H1 (cell line): ENCODE measurements at regions not wholly inside any gene's neighbourhood (a gene's known extent, or its start where the extent isn't known, plus 50 kb on each side); places are given as distances from the start of the nearest gene placed in this dataset.

Experiments
- ASH2L ChIP-seq: fragments of 200-600, 300-600 bp; sonication (generic); IDR thresholded peaks from one replicate; pipeline ENCODE4 v1.7.1; 2017; ENCODE audit warnings: low read length
- BCL11A ChIP-seq, 2 experiments: IDR thresholded peaks; one replicate each; pipeline ENCODE4 v1.6.1; 2011; ENCODE audit warnings: low read depth in 2 of 2, low read length in 2 of 2, mild to moderate bottlenecking in 2 of 2
- CBX8 ChIP-seq: fragments of 300-800, 300-1000 bp; sonication (generic); IDR thresholded peaks from 2 replicates; pipeline ENCODE4 v1.7.1; 2016; ENCODE audit warnings: low read depth, low read length, borderline replicate concordance
- CHD7 ChIP-seq: fragments of 300-600 bp; sonication (generic); IDR thresholded peaks from 2 replicates; pipeline ENCODE4 v1.7.1; 2012; ENCODE audit warnings: low read length, moderate library complexity, mild to moderate bottlenecking, inconsistent platforms; ENCODE audit not compliant: insufficient replicate concordance
- NANOG ChIP-seq: IDR thresholded peaks from 2 replicates; pipeline ENCODE4 v1.6.1; 2011; ENCODE audit warnings: low read length, low read depth, mild to moderate bottlenecking, inconsistent platforms; ENCODE audit not compliant: insufficient read depth, poor library complexity, severe bottlenecking
- POLR2A ChIP-seq, 2 experiments: IDR thresholded peaks; 1 replicate in 1 of 2; 2 replicates in 1 of 2; pipeline ENCODE4 v1.6.1; 2011; ENCODE audit warnings: low read depth in 2 of 2, low read length in 2 of 2, mild to moderate bottlenecking in 2 of 2; ENCODE audit errors: control extremely low read depth in 1 of 2
- POLR2AphosphoS5 ChIP-seq: IDR thresholded peaks from 2 replicates; pipeline ENCODE4 v1.6.1; 2011; ENCODE audit warnings: low read depth, low read length
- POU5F1 ChIP-seq: IDR thresholded peaks from 2 replicates; pipeline ENCODE4 v1.6.1; 2011; ENCODE audit warnings: low read depth, mild to moderate bottlenecking, low read length, moderate library complexity
- SP4 ChIP-seq: IDR thresholded peaks from 2 replicates; pipeline ENCODE4 v1.6.1; 2012; ENCODE audit warnings: low read length, inconsistent platforms
- TBP ChIP-seq: IDR thresholded peaks from 2 replicates; pipeline ENCODE4 v1.6.1; 2011; ENCODE audit warnings: low read depth, low read length, improper control_type of control experiment
- TF ChIP-seq, protein P1 (sequence below): IDR thresholded peaks from 2 replicates; pipeline ENCODE4 v1.6.1; 2011; ENCODE audit warnings: low read depth, mild to moderate bottlenecking, low read length; ENCODE audit not compliant: insufficient read depth

GRCh38 chr16:58862334-58863021, 128.4 kb upstream of the GOT2 start (continued):
- TF ChIP-seq CHD7, result no peak
- peak; percentile 38 for TF ChIP-seq ASH2L
- peak; percentile 21; the same call in 1 of the 2 replicates for TF ChIP-seq TBP
- TF ChIP-seq NANOG, result peak; percentile 85
- TF ChIP-seq, protein P1, sequence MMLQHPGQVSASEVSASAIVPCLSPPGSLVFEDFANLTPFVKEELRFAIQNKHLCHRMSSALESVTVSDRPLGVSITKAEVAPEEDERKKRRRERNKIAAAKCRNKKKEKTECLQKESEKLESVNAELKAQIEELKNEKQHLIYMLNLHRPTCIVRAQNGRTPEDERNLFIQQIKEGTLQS, result no peak
- peak; percentile 44; the same call in 1 of the 2 replicates for TF ChIP-seq POLR2AphosphoS5
- peak in 1 of 2 experiments; percentile 66; a peak in 1 of 3 replicates for TF ChIP-seq POLR2A (IDR thresholded peaks at IDR 0.05; ENCODE audit: control extremely low read depth in 1 of 2, low read depth in 2 of 2, low read length in 2 of 2)
- 0 out of 2 replicates have a peak, but pooled peaks have one; percentile 13 for TF ChIP-seq POU5F1
- no peak for TF ChIP-seq BCL11A (IDR thresholded peaks at IDR 0.05; ENCODE audit: low read depth in 2 of 2, low read length in 2 of 2)
- TF ChIP-seq SP4, result no peak
- no peak for TF ChIP-seq CBX8
